ENCODE measurements at regions not wholly inside any gene's neighbourhood (a gene's known extent, or its start where the extent isn't known, plus 50 kb on each side); places are given as distances from the start of the nearest gene placed in this dataset.

DNA sequence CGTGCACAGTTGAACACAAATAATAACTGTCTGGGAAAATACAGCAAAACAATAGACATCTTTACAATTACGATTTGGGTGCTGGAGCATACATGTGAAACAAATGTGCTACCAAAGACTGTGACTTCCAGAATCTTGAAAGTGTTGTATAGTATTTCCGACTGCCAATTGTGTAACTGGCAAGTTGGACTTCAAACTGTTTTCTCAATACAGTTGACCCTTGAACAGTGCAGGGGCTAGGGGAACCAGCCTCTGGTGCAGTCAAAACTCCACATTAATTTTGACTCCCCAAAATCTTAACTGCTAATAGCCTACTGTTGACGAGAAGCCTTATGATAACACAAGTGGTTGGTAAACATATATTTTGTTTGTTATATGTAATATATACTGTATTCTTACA lies 904.2 kb downstream of the EPHA3 start:
- ChIA-PET CTCF (no interaction called here), POLR2A (no interaction called here)
- no peak for ATAC-seq
- no peak for FAIRE-seq
- no peak overlapping the region for H3K4me2 ChIP-seq
- H3K9me3 ChIP-seq = no peaks in the 10 kb centered on the region
- no peak overlapping the region for H3K4me3 ChIP-seq
- WGBS (ENCODE audit: missing lambda C conversion rate) = 4% methylated on average over 4 of the region's 4 CpGs
- TF ChIP-seq RCOR1 (IDR thresholded peaks at IDR 0.05; ENCODE audit: low read depth, low read length) (no peak), SMC3 (IDR thresholded peaks at IDR 0.05) (no peak), ESRRA (IDR thresholded peaks at IDR 0.05; ENCODE audit: borderline replicate concordance, low read length) (no peak), MAZ (IDR thresholded peaks at IDR 0.05; ENCODE audit: borderline replicate concordance, low read depth, low read length) (no peak), CEBPB (IDR thresholded peaks at IDR 0.05) (no peak), TP53 (CRISPR knock-in tag; IDR thresholded peaks at IDR 0.05) (no peak), BHLHE40 (IDR thresholded peaks at IDR 0.05; ENCODE audit: low read depth, low read length) (no peak), EP300 (IDR thresholded peaks at IDR 0.05) (no peak), TFCP2L1 (CRISPR knock-in tag; IDR thresholded peaks at IDR 0.05) (no peak), RNF2 (IDR thresholded peaks at IDR 0.05; ENCODE audit: borderline replicate concordance, low read depth) (no peak), FOSL2 (IDR thresholded peaks at IDR 0.05) (no peak), FOSL2 (CRISPR knock-in tag; IDR thresholded peaks at IDR 0.05) (no peak), MYC (IDR thresholded peaks at IDR 0.05; ENCODE audit: borderline replicate concordance, low read length) (no peak)
- TF ChIP-seq, protein P1, sequence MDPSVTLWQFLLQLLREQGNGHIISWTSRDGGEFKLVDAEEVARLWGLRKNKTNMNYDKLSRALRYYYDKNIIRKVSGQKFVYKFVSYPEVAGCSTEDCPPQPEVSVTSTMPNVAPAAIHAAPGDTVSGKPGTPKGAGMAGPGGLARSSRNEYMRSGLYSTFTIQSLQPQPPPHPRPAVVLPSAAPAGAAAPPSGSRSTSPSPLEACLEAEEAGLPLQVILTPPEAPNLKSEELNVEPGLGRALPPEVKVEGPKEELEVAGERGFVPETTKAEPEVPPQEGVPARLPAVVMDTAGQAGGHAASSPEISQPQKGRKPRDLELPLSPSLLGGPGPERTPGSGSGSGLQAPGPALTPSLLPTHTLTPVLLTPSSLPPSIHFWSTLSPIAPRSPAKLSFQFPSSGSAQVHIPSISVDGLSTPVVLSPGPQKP (IDR thresholded peaks at IDR 0.05; ENCODE audit: low read depth, low read length) = no peak
- no peak overlapping the region for H3K27ac ChIP-seq
- H3K4me1 ChIP-seq = no peaks in the 10 kb centered on the region
- DNase-seq (ENCODE audit: low read depth in 1 of 2, low spot score in 1 of 2) = no peak

DNA sequence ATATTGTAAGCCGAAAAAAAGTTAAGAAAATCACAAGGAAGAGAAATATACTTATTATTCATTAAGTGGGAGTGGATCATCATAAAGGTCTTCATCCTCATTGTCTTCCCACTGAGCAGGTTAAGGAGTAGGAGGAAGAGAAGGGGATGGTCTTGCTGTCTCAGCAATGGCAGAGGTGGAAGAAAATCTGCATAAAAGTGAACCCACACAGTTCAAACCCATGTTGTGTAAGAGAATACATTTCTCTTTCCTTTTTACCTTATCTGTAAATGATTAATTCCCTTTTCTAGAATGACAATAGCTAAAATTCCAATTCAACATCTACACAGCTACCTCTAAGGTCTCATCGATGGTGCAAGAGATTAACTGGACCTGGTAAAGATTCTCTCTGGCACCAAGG lies 904.6 kb downstream of the EPHA3 start:
- ChIA-PET CTCF (no interaction called here), POLR2A (no interaction called here)
- no peaks in the 10 kb centered on the region for H3K4me1 ChIP-seq
- H3K4me3 ChIP-seq = no peak overlapping the region
- no peaks in the 10 kb centered on the region for H3K9me3 ChIP-seq
- 5% methylated on average over 2 of the region's 2 CpGs for WGBS (ENCODE audit: missing lambda C conversion rate)
- TF ChIP-seq KDM5A (IDR thresholded peaks at IDR 0.05) (no peak), NFE2L2 (conservative IDR thresholded peaks at IDR 0.05; ENCODE audit: low read length) (no peak), ZSCAN20 (CRISPR knock-in tag; IDR thresholded peaks at IDR 0.05) (no peak), CBX8 (IDR thresholded peaks at IDR 0.05) (no peak), TP53 (CRISPR knock-in tag; IDR thresholded peaks at IDR 0.05) (no peak), RFX5 (IDR thresholded peaks at IDR 0.05) (no peak), JUN (IDR thresholded peaks at IDR 0.05) (no peak), JUNB (IDR thresholded peaks at IDR 0.05) (no peak), MAZ (IDR thresholded peaks at IDR 0.05; ENCODE audit: borderline replicate concordance, low read depth, low read length) (no peak), ZNF302 (CRISPR knock-in tag; IDR thresholded peaks at IDR 0.05) (no peak), TFCP2L1 (CRISPR knock-in tag; IDR thresholded peaks at IDR 0.05) (no peak), MAFK (IDR thresholded peaks at IDR 0.05; ENCODE audit: partially characterized antibody) (no peak)
- TF ChIP-seq, protein P2, sequence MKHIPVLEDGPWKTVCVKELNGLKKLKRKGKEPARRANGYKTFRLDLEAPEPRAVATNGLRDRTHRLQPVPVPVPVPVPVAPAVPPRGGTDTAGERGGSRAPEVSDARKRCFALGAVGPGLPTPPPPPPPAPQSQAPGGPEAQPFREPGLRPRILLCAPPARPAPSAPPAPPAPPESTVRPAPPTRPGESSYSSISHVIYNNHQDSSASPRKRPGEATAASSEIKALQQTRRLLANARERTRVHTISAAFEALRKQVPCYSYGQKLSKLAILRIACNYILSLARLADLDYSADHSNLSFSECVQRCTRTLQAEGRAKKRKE (CRISPR knock-in tag; IDR thresholded peaks at IDR 0.05; ENCODE audit: low read depth) = no peak
- no peak overlapping the region for H3K4me2 ChIP-seq
- DNase-seq (ENCODE audit: low read depth in 1 of 2, low spot score in 1 of 2) (no peak), ATAC-seq (no peak), FAIRE-seq (no peak)
- H3K27ac ChIP-seq = no peak overlapping the region

DNA sequence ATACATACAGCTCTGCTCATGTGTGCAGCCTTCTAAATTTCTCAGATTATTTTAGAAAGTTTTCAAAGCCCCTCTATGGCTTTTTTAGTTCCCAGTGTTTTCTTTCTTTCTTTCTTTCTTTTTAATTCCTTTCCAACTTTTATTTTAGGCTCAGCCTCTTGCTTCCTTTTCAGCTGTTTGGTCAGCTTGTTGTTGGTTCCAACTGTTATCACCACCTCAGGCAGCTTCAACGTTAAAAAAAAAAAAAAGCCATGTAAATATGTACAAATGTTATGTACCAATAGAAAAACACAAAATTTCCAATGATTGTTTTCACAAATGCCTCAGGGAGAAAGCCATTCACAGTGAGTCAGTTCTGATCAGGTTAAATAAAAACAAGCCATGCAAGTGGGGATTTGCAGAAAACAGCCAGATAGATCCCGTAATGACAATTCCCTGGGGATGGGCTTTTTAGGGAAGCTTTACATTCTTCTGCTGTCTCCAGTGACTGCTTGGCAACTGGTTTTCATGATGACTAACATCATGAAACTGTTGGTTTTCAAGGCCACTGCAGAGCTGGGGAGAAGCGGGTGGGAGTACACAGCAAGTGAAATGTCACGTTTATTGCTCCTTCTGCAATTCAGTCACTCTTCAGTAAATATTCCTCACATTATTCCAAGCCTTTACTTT lies 908.4 kb downstream of the EPHA3 start:
- DNase-seq (ENCODE audit: low read depth in 1 of 2, low spot score in 1 of 2) (no peak), ATAC-seq (no peak), FAIRE-seq (no peak)
- TF ChIP-seq HDAC2 (IDR thresholded peaks at IDR 0.05) (no peak), SMC3 (IDR thresholded peaks at IDR 0.05) (no peak), MAFK (IDR thresholded peaks at IDR 0.05; ENCODE audit: partially characterized antibody) (no peak), TFCP2L1 (CRISPR knock-in tag; IDR thresholded peaks at IDR 0.05) (no peak), CHD4 (IDR thresholded peaks at IDR 0.05; ENCODE audit: borderline replicate concordance) (no peak), CBX2 (IDR thresholded peaks at IDR 0.05; ENCODE audit: borderline replicate concordance, low read depth) (no peak), NPAS2 (CRISPR knock-in tag; IDR thresholded peaks at IDR 0.05; ENCODE audit: borderline replicate concordance) (no peak)
- no peaks in the 10 kb centered on the region for H3K4me1 ChIP-seq
- no peak overlapping the region for H3K4me3 ChIP-seq
- WGBS (ENCODE audit: missing lambda C conversion rate) = under 1% methylated on average over 4 of the region's 4 CpGs
- ChIA-PET CTCF (interaction anchor here (0.6 to 1.4 kb wide), 2 partner anchors 8 to 102 kb away, joined by 3 read pairs; no protein-coding TSS in a partner anchor), POLR2A (no interaction called here)
- H3K4me2 ChIP-seq = no peak overlapping the region
- no peak overlapping the region for H3K27ac ChIP-seq
- no peaks in the 10 kb centered on the region for H3K9me3 ChIP-seq
